Aorta (tissue), 5 donors: ENCODE measurements at regions not wholly inside any gene's neighbourhood (a gene's known extent, or its start where the extent isn't known, plus 50 kb on each side); places are given as distances from the start of the nearest gene placed in this dataset.
A peak's percentile ranks its signal among the peaks of the same experiment; 100 is the strongest.
"Not testable (repeated sequence)": the region's sequence is repeated elsewhere in the genome, so short reads cannot be mapped to it uniquely, and the experiment has no call there.

Experiments used
- ATAC-seq: fragments of 200-7000 bp; cut with Tn5 transposase; one replicate; pipeline ENCODE4 v1.9.1; 2022; ENCODE audit warnings: moderate library complexity; ENCODE audit not compliant: low FRiP score
- DNase-seq, 2 donors: peaks; one replicate each; pipeline ENCODE4 v3.0.0-alpha.2; 2020
- H3K27ac ChIP-seq, 2 donors: one replicate each; pipeline ENCODE4 v1.5.1; 2013; ENCODE audit warnings: low read length in 2 of 2, mild to moderate bottlenecking in 2 of 2, moderate library complexity in 2 of 2, control low read depth in 1 of 2, inconsistent platforms in 1 of 2, low read depth in 1 of 2
- H3K27me3 ChIP-seq, 2 donors: one replicate each; pipeline ENCODE4 v1.6.1; 2013; ENCODE audit warnings: control low read depth in 1 of 2, low read length in 1 of 2, mild to moderate bottlenecking in 1 of 2, moderate library complexity in 1 of 2; ENCODE audit not compliant: insufficient read depth in 2 of 2, control insufficient read depth in 1 of 2
- H3K36me3 ChIP-seq, 2 donors: one replicate each; pipeline ENCODE4 v1.6.1; 2013; ENCODE audit warnings: control low read depth in 1 of 2, low read length in 1 of 2, mild to moderate bottlenecking in 1 of 2; ENCODE audit not compliant: insufficient read depth in 2 of 2, control insufficient read depth in 1 of 2
- H3K4me1 ChIP-seq, 2 donors: one replicate each; pipeline ENCODE4 v1.6.1; 2013; ENCODE audit warnings: low read length in 2 of 2, control low read depth in 1 of 2, mild to moderate bottlenecking in 1 of 2, moderate library complexity in 1 of 2; ENCODE audit not compliant: insufficient read depth in 2 of 2, control insufficient read depth in 1 of 2
- H3K4me3 ChIP-seq, 2 donors: one replicate each; pipeline ENCODE4 v1.5.1; 2013; ENCODE audit warnings: low read length in 2 of 2, control low read depth in 1 of 2, mild to moderate bottlenecking in 1 of 2
- H3K9me3 ChIP-seq: one replicate; pipeline ENCODE4 v1.6.1; 2013; ENCODE audit warnings: mild to moderate bottlenecking, low read length; ENCODE audit not compliant: control insufficient read depth
- WGBS, 2 donors: extraction: QIAGEN DNeasy Blood & Tissue Kit; methylation state at CpG; one replicate each; pipeline ENCODE4 v1.1.7; 2013; 5-methylcytosine and 5-hydroxymethylcytosine counted together
- intact Hi-C, 2 donors: fragments of 100-400 bp; cut with DNase I; formaldehyde crosslinking; loops; one replicate each; pipeline versions ENCODE4 v1.14.2 to v1.15.0; 2022
- donor health status: healthy with polysubstance abuse.
- donor health status: Bipolar disorder and iron deficiency.
- donor health status: DM: no; HTN: no; CAD: no.
- donor health status: DM: no; HTN: no; CAD: no.
- donor health status: DM: yes; HTN: yes; CAD: no.

DNA sequence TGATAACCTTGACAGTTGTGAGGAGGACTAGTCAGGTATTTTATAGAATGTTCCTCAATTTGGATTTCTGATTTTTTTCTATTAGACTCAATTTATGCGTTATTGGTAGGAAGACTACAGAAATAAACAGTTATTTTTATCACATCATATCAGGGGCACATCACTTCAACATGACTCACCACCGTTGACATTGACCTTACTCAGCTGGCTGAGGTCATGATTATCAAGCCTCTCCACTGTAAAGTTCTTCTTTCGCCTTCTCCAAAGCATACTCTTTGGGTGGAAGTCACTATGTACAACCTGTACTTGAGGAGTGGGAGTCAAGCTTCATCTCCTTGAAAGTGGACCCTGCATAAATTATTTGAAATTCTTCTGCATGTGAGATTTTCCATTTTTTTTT, 194.3 kb upstream of the IGFBP3 start:
- intact Hi-C loops, result no loop called here
- Histone ChIP-seq H3K27ac (no peak overlapping the region), H3K4me1 (no peaks in the 10 kb centered on the region), H3K27me3 (no peaks in the 10 kb centered on the region), H3K4me3 (no peak overlapping the region), H3K9me3 (no peaks in the 10 kb centered on the region), H3K36me3 (no peaks in the 10 kb centered on the region)
- no peak for ATAC-seq
- DNase-seq, result no peak
- 59 to 68% methylated on average over 3 of the region's 3 CpGs for WGBS, 2 donors

DNA sequence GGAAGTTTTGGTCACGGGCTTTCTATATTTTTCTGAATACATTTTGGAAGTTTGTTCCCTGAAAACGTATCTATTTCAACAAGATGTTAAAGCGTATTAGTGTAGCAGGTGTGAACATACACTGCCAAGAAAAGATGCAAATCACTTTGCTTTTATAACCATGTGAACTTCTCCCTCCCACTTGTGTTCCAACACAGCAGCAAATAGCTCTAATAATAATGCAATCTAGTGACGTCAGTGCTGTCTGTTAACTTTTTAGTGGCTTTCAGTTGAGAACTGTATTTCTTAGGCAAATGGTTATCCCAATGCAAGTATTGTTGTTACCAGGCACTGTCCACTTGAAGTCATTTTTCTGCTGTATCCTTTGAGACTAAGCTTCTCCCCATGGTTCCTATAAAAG, 188.4 kb upstream of the IGFBP3 start:
- WGBS, 2 donors, result 68 to 73% methylated on average over 4 of the region's 4 CpGs
- no peak overlapping the region for H3K4me3 ChIP-seq
- intact Hi-C loops, result no loop called here
- H3K36me3 ChIP-seq, result no peaks in the 10 kb centered on the region
- no peaks in the 10 kb centered on the region for H3K27me3 ChIP-seq
- DNase-seq, result no peak
- no peaks in the 10 kb centered on the region for H3K4me1 ChIP-seq
- no peak overlapping the region for H3K27ac ChIP-seq
- H3K9me3 ChIP-seq, result no peaks in the 10 kb centered on the region
- no peak for ATAC-seq

DNA sequence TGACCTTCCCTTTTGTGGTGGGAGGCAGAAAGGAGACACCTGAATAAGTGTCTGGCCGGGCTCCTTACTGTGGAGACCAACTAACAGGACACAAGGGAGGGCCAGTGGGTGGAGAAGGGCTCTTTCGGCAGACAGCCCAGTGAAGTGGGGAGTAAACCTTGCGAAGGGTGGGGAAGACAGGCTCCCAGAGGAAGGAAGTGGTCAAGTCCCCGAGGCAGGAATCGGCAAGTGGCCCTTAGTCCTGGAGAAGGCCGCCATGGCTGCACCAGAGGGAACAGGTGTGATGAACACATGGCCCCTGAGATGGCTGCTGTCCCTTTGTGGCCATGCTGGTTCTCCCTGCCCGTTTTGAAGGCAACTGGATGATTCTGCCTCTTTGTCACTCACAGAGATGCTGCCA, 187.2 kb upstream of the IGFBP3 start:
- no peak overlapping the region for H3K27ac ChIP-seq
- DNase-seq, result no peak
- 87 to 88% methylated on average over 7 of the region's 7 CpGs for WGBS, 2 donors
- H3K36me3 ChIP-seq, result no peaks in the 10 kb centered on the region
- H3K4me1 ChIP-seq, result no peaks in the 10 kb centered on the region
- intact Hi-C loops, result no loop called here
- no peak overlapping the region for H3K4me3 ChIP-seq
- ATAC-seq, result no peak
- H3K9me3 ChIP-seq, result no peaks in the 10 kb centered on the region
- H3K27me3 ChIP-seq, result no peaks in the 10 kb centered on the region

DNA sequence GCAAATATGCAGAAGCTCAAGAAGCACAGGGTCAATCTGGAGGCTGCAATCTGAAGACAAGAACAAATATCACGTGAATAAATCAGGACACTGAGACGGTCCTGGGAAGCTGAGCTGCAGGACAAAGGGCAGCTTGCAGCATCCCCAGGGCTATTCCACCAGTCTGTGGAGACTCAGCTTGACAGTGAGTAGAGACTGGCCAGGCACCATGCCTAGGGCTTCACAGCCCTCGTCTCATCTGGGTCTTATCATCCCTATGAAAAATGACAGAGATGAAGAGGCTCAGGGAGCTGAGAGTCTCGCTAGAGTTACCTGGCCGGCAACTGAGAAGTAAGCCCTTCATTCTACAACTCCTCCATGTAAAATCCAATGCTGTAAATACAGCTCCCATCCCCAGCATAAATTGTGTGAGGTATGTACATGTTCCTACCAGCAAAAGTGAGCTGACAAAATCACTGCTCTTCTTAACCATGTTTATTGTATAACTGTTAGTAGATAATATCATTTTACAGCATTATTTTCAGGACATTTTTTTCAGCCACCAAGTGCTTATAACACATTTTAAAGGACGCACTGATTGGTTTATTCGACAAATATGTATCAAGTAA, 186.6 kb upstream of the IGFBP3 start:
- H3K27me3 ChIP-seq, result no peaks in the 10 kb centered on the region
- H3K4me1 ChIP-seq, result no peaks in the 10 kb centered on the region
- no peaks in the 10 kb centered on the region for H3K9me3 ChIP-seq
- DNase-seq (no peak), ATAC-seq (peak; percentile 46)
- H3K4me3 ChIP-seq, result no peak overlapping the region
- 75 to 80% methylated on average over 7 of the region's 7 CpGs for WGBS, 2 donors
- no peaks in the 10 kb centered on the region for H3K36me3 ChIP-seq
- H3K27ac ChIP-seq, result no peak overlapping the region
- intact Hi-C loops, result no loop called here

DNA sequence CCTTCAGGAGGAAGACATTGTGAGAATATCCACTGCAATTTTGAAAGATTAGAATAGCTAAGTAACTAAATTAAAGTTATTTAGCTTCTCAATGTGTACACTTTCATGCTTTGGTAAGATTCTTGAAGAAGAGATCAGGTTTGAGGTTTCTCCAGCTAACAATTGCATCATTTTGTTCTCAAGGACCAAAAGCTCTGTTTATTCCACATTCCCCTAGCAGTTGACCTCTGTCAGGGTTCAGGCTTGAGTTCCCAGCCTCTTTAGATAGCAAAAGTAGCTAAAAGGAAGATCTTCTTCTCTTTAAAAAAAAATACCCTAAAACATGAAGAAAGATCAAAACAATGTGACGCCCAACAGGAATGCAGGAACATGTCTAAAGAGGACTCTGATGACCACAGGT, 179.4 kb upstream of the IGFBP3 start:
- no peak overlapping the region for H3K4me3 ChIP-seq
- DNase-seq, result no peak
- intact Hi-C loops, result no loop called here
- no peaks in the 10 kb centered on the region for H3K27me3 ChIP-seq
- H3K4me1 ChIP-seq, result no peaks in the 10 kb centered on the region
- WGBS, 2 donors, result 92 to 98% methylated on average over 1 of the region's 1 CpG
- ATAC-seq, result no peak
- no peak overlapping the region for H3K27ac ChIP-seq
- no peaks in the 10 kb centered on the region for H3K36me3 ChIP-seq
- no peaks in the 10 kb centered on the region for H3K9me3 ChIP-seq

DNA sequence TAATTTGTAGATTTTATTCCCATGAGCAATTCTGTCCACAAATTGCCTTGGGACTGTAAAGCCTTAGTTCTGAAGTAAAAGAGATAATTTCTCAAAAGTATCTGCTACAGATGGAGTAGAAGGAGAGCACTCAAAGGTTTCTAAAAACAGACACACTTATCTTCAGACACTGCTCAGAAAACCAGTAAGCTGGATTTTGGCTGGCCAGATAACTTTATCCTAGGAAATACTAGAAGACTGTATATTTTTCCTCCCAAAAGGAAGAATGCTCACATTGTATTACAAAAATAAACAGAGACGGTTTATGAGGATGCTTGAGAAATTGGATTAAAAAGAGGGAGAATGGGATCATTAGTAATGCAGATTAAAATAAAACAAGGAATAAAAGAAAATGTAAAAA, 178.0 kb upstream of the IGFBP3 start:
- 15 to 29% methylated on average over 1 of the region's 1 CpG for WGBS, 2 donors
- intact Hi-C loops, result no loop called here
- H3K4me3 ChIP-seq, result no peak overlapping the region
- no peak for DNase-seq
- H3K27me3 ChIP-seq, result no peaks in the 10 kb centered on the region
- H3K4me1 ChIP-seq, result no peaks in the 10 kb centered on the region
- no peak overlapping the region for H3K27ac ChIP-seq
- ATAC-seq, result no peak
- H3K36me3 ChIP-seq, result no peaks in the 10 kb centered on the region
- no peaks in the 10 kb centered on the region for H3K9me3 ChIP-seq

DNA sequence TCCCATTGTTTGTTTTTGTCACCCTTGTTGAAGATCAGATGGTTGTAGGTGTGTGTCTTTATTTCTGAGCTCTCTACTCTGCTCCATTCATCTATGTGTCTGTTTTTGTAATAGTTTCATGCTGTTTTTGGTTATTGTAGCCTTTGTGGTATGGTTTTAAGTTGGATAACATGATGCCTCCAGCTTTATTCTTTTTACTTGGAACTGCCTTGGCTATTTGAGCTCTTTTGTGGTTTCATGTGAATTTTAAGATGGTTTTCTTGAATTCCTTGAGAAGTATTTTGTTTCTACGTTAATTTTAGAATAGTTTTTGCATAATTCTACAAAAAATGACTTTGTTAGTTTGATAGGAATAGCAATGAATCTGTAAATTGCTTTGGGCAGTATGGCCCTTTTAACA, 170.0 kb upstream of the IGFBP3 start:
- WGBS, 2 donors, result 64 to 70% methylated on average over 1 of the region's 1 CpG
- H3K4me1 ChIP-seq, result no peaks in the 10 kb centered on the region
- no peaks in the 10 kb centered on the region for H3K27me3 ChIP-seq
- ATAC-seq (no peak), DNase-seq (no peak)
- H3K27ac ChIP-seq, result no peak overlapping the region
- H3K4me3 ChIP-seq, result no peak overlapping the region
- H3K9me3 ChIP-seq, result no peaks in the 10 kb centered on the region
- intact Hi-C loops, result no loop called here
- no peaks in the 10 kb centered on the region for H3K36me3 ChIP-seq

DNA sequence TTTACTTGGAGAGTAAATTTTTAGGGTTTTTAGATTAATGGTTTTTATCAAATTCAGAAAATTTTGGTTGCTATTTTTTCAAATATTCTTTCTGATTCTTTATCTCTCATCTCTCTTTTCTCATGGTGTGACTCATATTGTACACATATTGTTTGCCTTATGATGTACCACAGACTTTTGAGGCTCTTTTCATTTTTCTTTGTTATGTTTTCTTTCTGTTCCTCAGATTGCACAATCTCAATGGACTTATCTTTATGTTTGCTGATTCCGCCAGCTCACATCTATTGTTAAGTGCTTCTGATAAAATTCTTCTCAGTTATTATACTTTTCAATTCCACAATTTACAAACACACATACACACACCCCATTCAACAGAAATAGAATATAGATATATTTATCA, 168.2 kb upstream of the IGFBP3 start:
- DNase-seq, result no peak
- intact Hi-C loops, result no loop called here
- H3K4me3 ChIP-seq, result no peak overlapping the region
- H3K9me3 ChIP-seq, result no peaks in the 10 kb centered on the region
- no peak overlapping the region for H3K27ac ChIP-seq
- no peak for ATAC-seq
- WGBS, 2 donors, result 74 to 86% methylated on average over 1 of the region's 1 CpG
- no peaks in the 10 kb centered on the region for H3K4me1 ChIP-seq
- no peaks in the 10 kb centered on the region for H3K27me3 ChIP-seq
- H3K36me3 ChIP-seq, result no peaks in the 10 kb centered on the region

DNA sequence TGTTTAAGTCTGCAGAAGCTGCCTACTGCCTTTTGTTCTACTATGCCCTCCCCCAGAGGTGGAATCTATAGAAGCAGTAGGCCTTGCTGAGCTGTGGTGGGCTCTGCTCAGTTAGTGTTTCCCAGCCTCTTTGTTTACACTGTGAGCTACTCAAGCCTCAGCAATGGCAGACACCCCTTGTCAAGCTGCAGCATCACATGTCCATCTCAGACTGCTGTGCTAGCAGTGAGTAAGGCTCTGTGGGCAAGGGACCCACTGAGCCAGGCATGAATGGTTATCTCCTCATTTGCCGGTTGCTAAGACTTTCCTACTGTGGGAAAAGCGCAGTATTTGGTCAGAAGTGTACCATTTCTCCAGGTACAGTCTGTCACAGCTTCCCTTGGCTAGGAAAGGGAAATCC, 167.4 kb upstream of the IGFBP3 start:
- ATAC-seq, H3K36me3 ChIP-seq, H3K4me1 ChIP-seq, H3K9me3 ChIP-seq, H3K4me3 ChIP-seq, DNase-seq, intact Hi-C loops, H3K27me3 ChIP-seq, H3K27ac ChIP-seq: not testable (repeated sequence)
- 93 to 97% methylated on average over 2 of the region's 2 CpGs for WGBS, 2 donors
